Right ventricle myocardium inferior (tissue), 1 donor: ENCODE measurements at regions not wholly inside any gene's neighbourhood (a gene's known extent, or its start where the extent isn't known, plus 50 kb on each side); places are given as distances from the start of the nearest gene placed in this dataset.

Source experiments
- ATAC-seq: fragments of 200-7000 bp; cut with Tn5 transposase; one replicate; pipeline ENCODE4 v1.9.1; 2020; ENCODE audit warnings: mild to moderate bottlenecking, moderate library complexity
- DNase-seq: peaks from one replicate; pipeline ENCODE4 v3.0.0; 2021; ENCODE audit errors: missing footprints
- intact Hi-C: fragments of 100-400 bp; cut with DNase I; formaldehyde crosslinking; loops from one replicate; pipeline ENCODE4 v1.11.0; 2022
- donor health status: DM: no; HTN: yes; CAD: no; lungs with severe emphysema.

DNA sequence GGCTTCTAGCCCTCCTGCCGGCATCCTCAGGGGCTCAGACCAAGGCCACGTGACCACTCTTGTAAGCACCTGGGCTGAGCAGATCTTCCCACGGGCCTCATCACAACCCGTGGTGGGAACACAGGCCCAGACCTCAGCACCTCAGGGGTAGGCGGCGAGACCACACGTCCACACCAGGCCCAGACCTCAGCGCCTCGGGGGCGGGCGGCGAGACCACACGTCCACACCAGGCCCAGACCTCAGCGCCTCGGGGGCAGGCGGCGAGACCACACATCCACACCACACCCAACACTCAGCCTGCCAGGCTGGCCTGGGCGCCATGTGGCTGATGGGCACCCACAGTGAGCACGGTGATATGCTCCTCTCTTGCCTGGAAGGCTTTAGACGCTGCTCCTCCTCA lies 334.4 kb upstream of the SALL3 start:
- intact Hi-C loops: no loop called here
- no peak for DNase-seq
- ATAC-seq: peak; percentile 31

GRCh38 chr18:78647018-78647417 lies 332.6 kb upstream of the SALL3 start:
- no peak for ATAC-seq
- no peak for DNase-seq
- intact Hi-C loops: no loop called here

- DNase-seq: no peak
- intact Hi-C loops: no loop called here
- no peak for ATAC-seq
These were observed 330.2 kb upstream of the SALL3 start for GRCh38 chr18:78649421-78649820.

DNA sequence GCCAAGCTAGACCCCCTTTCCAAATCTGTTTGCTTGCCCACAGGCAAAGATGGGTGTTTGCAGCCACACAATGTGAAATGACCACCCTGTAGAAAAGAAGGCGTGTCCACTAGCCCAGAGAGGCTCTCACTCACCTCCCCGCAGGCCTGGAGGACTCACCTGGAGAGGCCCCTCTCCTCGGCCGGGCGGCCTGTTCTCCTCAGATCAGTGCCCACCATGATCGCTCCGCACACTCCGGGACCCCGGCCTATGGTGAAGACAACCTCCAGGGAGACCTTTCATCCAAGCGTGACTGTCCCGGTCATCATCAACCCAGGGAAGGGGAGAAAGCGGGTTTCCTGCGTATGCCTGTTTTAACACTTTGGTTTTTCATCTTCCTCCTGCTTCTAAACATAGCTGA lies 328.7 kb upstream of the SALL3 start:
- intact Hi-C loops: no loop called here
- ATAC-seq (no peak), DNase-seq (no peak)

- intact Hi-C loops: no loop called here
- DNase-seq: no peak
- no peak for ATAC-seq
These were observed 327.5 kb upstream of the SALL3 start for GRCh38 chr18:78652001-78652545.

DNA sequence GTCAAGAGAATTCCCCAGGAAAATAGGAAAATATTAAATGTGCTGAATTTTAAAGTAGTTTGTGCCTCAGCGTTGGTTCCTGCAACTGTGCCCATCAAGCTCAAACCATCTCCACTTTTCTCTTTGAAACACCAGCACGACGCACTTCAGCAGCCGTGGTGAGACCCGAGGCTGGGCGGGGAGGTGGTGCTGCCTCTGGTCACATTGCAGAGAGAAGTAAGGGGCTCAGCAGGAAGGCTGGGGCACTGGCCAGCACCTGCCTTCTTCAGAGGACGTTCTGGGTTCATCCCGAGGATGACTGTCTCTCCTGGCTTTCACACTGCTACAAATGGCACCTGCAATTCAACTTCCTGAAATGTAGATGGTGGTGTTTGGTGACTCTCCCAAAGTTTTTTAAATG lies 323.7 kb upstream of the SALL3 start:
- DNase-seq (no peak), ATAC-seq (no peak)
- intact Hi-C loops: no loop called here

DNA sequence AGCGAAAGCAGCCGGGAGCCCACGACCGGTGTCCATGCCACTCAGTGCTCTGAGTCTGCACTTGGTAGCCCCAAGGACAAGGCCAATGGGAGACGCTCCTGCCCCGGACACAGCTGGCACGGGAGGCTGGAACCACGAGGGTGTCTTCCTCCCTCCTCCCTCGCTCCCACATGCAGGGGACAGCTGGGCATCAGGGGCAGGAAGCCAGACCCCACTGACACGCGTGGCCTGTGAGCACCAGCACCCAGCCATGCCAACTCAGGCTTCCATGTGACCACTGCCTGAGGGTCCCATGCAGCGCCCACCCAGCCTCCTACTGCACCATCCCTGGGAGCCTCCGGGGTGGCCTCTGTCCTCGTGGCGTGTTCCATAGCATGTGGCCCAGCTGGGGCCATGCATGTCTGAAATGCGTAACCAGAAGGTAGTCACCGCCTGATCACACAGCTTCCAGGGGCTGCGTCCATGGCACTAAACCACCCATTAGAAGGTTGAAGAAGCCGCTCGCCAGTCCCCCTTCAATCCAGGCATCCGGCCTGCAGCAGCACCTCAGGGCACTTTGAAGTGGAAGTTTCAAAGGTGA lies 323.2 kb upstream of the SALL3 start:
- DNase-seq (no peak), ATAC-seq (no peak)
- intact Hi-C loops: no loop called here

DNA sequence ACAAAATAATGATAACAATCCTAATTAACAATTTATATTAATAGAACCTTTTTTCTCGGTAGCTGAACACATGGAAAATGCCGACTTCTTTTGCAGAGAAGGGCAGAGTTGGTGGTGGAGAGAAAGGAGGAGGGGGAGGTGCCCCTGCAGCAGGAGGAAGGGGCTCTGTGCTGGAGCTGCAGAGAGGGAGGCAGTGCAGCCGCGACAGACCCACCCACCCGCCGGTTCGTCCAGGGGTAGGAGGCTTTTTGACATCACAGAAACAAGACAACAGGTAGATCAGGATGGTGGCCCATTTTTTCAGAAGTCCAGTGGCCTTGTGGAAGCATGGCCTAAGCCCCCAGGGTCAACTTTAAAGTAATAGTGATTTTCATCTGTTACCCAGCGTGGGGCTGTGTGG lies 321.1 kb upstream of the SALL3 start:
- intact Hi-C loops: no loop called here
- ATAC-seq: no peak
- no peak for DNase-seq

GRCh38 chr18:78659057-78659456 lies 320.6 kb upstream of the SALL3 start:
- intact Hi-C loops: no loop called here
- ATAC-seq (no peak), DNase-seq (no peak)

DNA sequence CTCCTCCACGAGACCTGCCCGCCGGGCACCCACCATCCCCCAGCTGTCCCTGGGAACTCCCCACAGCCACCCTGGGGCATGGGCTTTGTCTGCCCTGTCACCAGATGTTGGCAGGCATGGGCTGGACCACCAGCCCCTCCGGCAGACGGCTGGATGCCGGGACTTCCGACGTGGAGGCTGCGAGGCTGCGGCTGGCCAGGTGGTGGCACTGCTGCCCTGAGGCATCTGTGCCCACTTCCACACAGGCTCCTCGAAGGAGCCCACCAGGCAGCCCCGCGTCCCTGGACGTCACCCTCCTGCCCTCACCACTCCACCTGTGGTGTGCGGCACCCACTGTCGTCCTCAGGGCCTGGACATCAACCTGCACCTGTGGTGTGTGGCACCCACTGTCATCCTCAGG lies 319.9 kb upstream of the SALL3 start:
- intact Hi-C loops: no loop called here
- ATAC-seq: no peak
- no peak for DNase-seq

GRCh38 chr18:78660311-78660710 lies 319.3 kb upstream of the SALL3 start:
- ATAC-seq: no peak
- no peak for DNase-seq
- intact Hi-C loops: no loop called here

DNA sequence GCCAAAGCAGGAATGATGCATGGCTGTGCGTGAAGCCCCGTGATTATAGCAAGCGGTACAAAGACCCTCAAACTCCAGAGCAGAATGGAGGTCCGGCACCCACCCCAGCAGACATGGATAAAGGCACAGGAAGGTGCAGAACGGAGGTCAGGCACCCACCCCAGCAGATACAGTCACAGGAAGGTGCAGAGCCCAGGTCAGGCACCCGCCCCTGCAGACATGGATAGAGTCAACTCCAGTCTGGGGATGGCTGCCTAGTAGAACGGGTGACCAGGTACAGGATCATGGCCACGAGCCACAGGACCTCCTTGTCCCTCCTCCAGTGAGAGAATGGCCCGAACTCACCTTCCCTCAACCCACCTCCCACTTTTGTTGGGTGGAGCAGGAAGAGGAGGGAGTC lies 318.3 kb upstream of the SALL3 start:
- intact Hi-C loops: no loop called here
- ATAC-seq (no peak), DNase-seq (no peak)

- ATAC-seq (no peak), DNase-seq (no peak)
- intact Hi-C loops: no loop called here
These were observed 316.7 kb upstream of the SALL3 start for GRCh38 chr18:78662879-78663278.

DNA sequence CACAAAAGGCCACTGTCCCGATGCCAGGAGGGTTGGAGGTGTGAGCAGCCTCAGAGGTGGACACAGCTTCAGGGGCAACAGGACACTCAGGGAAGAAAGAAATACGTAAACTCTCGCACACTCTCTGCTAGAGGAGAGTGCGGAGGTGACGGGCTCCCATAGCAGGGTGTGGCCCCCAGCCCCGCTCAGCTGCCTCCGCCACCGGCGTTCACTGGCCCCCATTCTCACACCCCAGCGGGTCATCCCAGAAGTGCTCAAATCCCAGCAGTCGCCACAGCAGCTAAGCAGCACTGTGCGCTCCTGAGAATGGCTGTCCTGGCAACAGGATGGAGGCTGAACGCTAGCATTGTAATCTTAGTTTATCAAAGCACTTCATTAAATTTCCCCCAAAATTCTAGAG lies 315.6 kb upstream of the SALL3 start:
- intact Hi-C loops: no loop called here
- ATAC-seq (no peak), DNase-seq (no peak)

DNA sequence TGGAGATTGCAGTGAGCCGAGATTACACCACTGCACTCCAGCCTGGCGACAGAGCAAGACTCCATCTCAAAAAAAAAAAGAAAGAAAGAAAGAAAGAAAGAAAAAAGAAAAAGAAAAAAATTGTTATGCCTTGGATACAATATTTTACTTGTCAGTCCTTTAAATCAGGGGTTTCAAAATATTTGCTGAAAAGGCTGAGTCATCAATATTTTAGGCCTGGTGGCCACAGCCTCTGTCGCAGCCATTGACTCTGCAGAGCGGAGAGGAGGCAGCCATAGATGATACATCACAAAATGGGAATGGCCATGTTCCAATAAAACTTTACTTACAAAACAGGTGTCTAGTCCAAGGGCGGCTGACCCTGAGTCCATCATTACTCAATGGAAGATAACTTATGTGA lies 314.8 kb upstream of the SALL3 start:
- intact Hi-C loops: no loop called here
- ATAC-seq: no peak

GRCh38 chr18:78665644-78666043 lies 314.0 kb upstream of the SALL3 start:
- ATAC-seq (no peak), DNase-seq (no peak)
- intact Hi-C loops: no loop called here

More for the DNA sequence above, 314.8 kb upstream of the SALL3 start:
- no peak for DNase-seq

GRCh38 chr18:78666666-78667335 lies 312.8 kb upstream of the SALL3 start:
- intact Hi-C loops: no loop called here
- DNase-seq (no peak), ATAC-seq (no peak)

DNA sequence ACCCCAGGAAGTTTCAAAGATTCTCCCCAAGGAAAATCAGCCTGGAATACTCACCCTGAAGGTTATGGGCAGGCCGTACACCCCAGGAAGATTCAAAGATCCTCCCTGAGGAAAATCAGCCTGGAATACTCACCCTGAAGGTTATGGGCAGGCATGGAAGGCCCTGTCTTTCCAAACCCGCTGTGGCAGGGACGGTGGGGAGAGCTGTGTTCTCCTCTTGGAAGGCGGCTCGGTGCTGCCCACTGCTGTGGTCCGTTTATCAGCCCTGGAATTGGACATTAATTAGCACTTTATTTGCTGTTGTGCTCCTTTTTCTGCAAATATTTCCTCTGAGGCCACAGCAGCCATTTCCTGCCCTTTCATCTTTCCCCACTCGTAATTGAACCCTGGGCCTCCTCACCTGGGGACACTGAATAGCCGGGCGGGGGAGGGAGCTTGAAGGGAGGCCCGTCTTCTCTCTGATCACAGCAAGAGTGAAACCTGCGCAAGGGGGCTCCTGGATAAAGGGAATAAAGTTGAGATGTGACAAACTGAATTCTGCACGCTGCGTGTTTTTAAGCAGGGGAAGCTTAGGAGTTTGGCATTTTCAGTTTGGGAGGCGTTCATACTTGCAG lies 308.7 kb upstream of the SALL3 start:
- intact Hi-C loops: no loop called here
- DNase-seq (no peak), ATAC-seq (no peak)

- DNase-seq (no peak), ATAC-seq (no peak)
- intact Hi-C loops: no loop called here
These were observed 308.1 kb upstream of the SALL3 start for GRCh38 chr18:78671551-78671950.

GRCh38 chr18:78672862-78673446 lies 306.7 kb upstream of the SALL3 start:
- ATAC-seq: no peak
- intact Hi-C loops: no loop called here
- DNase-seq: no peak
